Retinal pigment epithelial cell (primary cell): ENCODE measurements at regions not wholly inside any gene's neighbourhood (a gene's known extent, or its start where the extent isn't known, plus 50 kb on each side); places are given as distances from the start of the nearest gene placed in this dataset.

Experiments used
- DNase-seq: peaks from one replicate; pipeline ENCODE4 v3.0.0-alpha.2; 2010; ENCODE audit warnings: low read depth
- H3K4me3 ChIP-seq: 2 replicates; pipeline ENCODE4 v1.5.1; 2011; ENCODE audit warnings: mild to moderate bottlenecking, low read length, control low read depth, moderate library complexity
- TF ChIP-seq, protein P1 (sequence below): conservative IDR thresholded peaks from 2 replicates; pipeline ENCODE4 v1.5.1; 2011; ENCODE audit warnings: low read depth, low read length, control low read depth, inconsistent platforms

DNA sequence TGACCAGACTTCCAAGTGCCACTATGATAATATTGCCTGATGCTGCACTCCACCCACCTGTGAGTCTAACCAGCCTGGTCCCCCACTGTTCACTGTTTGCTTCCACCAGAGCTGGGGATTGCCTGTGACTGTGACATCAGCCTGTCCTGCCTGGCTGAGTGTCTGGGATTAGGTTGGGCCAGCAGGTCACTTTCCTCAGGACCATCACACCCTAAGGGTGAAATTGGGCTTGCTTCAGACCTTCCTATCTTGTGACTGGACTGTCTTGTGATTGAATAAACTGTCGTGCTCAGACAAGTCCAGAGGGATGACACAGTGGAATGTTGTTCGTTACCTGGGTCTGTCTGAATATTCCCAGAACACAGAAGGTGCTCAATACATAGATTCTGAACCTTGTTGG, 87.4 kb upstream of the HK2 start:
- TF ChIP-seq, protein P1, sequence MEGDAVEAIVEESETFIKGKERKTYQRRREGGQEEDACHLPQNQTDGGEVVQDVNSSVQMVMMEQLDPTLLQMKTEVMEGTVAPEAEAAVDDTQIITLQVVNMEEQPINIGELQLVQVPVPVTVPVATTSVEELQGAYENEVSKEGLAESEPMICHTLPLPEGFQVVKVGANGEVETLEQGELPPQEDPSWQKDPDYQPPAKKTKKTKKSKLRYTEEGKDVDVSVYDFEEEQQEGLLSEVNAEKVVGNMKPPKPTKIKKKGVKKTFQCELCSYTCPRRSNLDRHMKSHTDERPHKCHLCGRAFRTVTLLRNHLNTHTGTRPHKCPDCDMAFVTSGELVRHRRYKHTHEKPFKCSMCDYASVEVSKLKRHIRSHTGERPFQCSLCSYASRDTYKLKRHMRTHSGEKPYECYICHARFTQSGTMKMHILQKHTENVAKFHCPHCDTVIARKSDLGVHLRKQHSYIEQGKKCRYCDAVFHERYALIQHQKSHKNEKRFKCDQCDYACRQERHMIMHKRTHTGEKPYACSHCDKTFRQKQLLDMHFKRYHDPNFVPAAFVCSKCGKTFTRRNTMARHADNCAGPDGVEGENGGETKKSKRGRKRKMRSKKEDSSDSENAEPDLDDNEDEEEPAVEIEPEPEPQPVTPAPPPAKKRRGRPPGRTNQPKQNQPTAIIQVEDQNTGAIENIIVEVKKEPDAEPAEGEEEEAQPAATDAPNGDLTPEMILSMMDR, result no peak
- no peak overlapping the region for H3K4me3 ChIP-seq
- no peak for DNase-seq

DNA sequence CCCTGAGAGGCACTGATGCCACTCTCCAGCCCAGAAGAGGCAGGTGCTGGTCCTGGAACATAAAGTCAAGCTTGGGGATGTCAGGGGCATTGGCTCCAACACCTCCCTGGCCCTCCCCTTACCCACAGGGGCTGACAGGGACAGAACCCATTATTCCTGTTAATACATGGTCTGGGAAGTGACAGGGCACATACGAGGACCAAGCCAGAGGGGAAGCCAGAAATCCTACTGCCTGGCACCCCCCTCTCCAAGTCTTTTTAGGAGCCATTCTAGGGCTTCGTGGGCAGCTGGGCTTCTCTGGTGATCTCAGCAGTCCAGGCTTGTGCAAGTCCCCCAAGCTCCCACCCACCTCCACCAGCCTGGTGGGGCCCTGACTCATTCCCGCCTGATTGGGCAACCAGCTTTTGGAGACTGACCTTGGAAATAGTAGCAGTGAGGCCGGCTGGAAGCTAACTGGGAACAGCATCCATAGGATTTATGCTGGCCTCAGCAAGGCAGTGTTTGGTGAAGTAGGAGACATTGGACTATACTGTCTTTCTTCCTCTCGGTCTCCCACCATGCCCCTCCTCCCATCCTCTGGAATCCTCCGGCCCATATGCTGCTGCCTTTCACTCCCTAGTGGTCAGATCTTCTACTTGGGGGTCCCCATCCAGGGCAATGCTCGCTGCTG, 86.4 kb upstream of the HK2 start:
- peak; percentile 26 for DNase-seq
- TF ChIP-seq, protein P1, result no peak

DNA sequence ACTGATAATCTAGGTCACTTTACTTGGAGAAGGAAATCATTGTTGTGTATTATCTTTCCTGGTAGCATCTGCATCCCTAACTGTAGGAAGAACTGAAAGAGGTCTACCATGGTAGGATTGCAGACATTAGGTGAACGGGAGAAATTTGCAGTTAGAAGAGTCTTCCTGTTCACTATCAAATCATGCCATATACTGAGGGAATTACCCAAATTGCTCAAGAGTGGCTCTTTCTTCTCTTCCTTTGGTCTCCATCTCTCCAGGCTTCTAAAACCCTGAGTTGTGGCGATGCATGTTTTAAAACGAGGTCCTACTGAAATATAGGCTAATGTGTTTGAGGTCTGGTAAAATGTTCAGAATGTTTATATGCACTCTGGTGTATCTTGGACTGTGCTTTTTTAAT, 85.3 kb upstream of the HK2 start:
- TF ChIP-seq, protein P1, result no peak
- no peak for DNase-seq
- H3K4me3 ChIP-seq, result no peak overlapping the region

More for the DNA sequence above, 86.4 kb upstream of the HK2 start:
- no peak overlapping the region for H3K4me3 ChIP-seq

DNA sequence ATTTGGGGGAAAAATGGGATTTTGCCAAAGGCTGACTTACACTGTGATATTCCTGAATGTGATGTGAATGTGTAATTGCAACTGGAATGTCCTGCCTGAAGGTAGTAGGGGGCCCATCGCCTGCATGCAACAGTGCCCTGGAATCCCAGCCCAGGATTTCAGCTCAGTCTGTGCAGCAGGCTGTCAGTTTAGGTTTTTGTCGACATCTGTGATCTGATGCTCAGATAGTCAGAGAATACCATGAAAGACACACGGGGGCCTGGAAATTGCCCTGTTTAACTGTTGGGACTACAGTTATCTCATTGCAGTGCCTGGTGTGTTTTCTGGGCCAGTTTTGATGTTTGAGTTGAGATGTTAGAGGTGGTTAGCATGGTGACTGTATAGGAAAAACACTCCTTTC, 84.5 kb upstream of the HK2 start:
- no peak for DNase-seq
- H3K4me3 ChIP-seq, result no peak overlapping the region
- TF ChIP-seq, protein P1, result no peak

DNA sequence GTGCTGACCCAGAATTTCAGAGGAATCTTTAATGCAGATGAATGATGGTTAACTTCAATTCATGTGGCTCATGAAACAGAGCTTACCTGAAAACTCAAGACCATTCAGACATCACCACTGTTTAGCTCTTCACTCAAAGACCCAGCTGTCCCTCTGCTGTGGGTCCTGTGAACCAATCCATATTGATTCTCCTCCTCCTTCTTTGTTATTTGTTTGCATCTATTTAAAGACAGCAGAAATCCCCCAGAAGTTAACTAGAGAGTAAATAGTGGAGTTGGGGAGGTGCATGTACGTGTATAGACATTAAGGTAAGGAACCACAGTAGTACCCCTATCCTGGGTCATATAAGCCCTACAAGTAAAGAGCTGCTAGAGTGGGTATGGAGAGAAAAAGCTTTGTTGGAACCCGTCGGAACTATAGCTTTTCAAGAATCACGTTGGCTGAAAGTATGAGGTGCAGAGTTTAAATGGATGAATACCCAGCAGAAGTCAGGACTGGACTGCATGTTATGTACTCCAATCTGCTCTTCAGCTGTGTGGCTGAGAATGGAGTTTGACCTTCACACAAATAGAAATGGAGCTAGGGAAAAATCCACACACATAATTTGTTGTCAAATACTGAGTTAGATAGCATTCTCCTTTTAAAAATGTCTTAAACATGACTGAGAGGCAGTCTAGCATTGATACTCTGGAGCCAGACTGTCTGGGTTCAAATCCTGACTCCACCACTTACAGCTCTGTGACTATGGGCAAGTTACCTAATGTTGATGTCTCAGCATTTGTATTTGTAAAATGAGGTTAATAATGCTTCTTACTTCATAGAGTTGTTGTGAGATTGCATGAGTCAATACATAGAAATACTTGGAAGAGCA, 81.7 kb upstream of the HK2 start:
- no peak overlapping the region for H3K4me3 ChIP-seq
- TF ChIP-seq, protein P1, result no peak
- no peak for DNase-seq

DNA sequence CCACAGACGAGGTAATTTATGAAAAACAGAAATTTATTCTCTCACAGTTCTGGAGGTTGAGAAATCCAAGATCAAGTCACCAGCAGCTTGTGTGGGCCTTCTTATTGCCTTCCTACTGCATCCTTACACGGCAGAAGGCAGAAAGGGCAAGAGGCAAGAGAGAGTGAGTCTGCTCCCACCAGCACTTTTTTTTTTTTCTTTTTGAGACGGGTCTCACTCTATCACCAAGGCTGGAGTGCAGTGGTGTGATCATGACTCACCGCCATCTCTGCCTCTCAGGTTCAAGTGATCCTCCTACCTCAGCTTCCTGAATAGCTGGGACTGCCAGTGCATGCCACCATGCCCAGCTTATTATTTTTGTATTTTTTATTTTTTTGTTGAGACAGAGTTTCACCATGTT, 78.5 kb upstream of the HK2 start:
- peak; percentile 21 for DNase-seq
- no peak overlapping the region for H3K4me3 ChIP-seq
- TF ChIP-seq, protein P1, result no peak
